Peyer's patch (tissue), 4 donors: ENCODE measurements at regions not wholly inside any gene's neighbourhood (a gene's known extent, or its start where the extent isn't known, plus 50 kb on each side); places are given as distances from the start of the nearest gene placed in this dataset.
"Not testable (repeated sequence)": the region's sequence is repeated elsewhere in the genome, so short reads cannot be mapped to it uniquely, and the experiment has no call there.

ENCODE experiments used
- DNase-seq, 3 donors: peaks; one replicate each; pipeline ENCODE4 v3.0.0-alpha.2; 2017 to 2019
- H3K27ac ChIP-seq, 4 donors: fragments of 200-600 bp; sonication (generic); one replicate each; pipeline ENCODE4 v1.5.1; 2016 to 2019
- H3K27me3 ChIP-seq, 2 donors: fragments of 200-600 bp; sonication (generic); one replicate each; pipeline ENCODE4 v1.5.1; 2019
- H3K36me3 ChIP-seq, 3 donors: fragments of 200-600 bp; sonication (generic); one replicate each; pipeline ENCODE4 v1.5.1; 2016 to 2019
- H3K4me1 ChIP-seq, 4 donors: fragments of 200-600 bp; sonication (generic); one replicate each; pipeline ENCODE4 v1.5.1; 2016 to 2019
- H3K4me3 ChIP-seq, 4 donors: fragments of 200-600 bp; sonication (generic); 1 replicate in 3 of 4; 2 replicates in 1 of 4; pipeline ENCODE4 v1.5.1; 2016 to 2019; ENCODE audit warnings: mild to moderate bottlenecking in 1 of 4
- H3K9me3 ChIP-seq, 4 donors: fragments of 200-600 bp; sonication (generic); one replicate each; pipeline ENCODE4 v1.5.1; 2016 to 2019; ENCODE audit warnings: mild to moderate bottlenecking in 1 of 4
- POLR2A ChIP-seq, 2 donors: fragments of 450-650 bp; IDR thresholded peaks; one replicate each; pipeline ENCODE4 v1.5.1; 2017; ENCODE audit warnings: antibody characterized with exemption in 2 of 2, mild to moderate bottlenecking in 2 of 2, moderate library complexity in 2 of 2
- TF ChIP-seq, protein P1 (sequence below), 6 experiments: fragments of 450-650 bp in 4 of 6; fragments of 200-600 bp in 2 of 6; sonication (generic) in 1 of 6; IDR thresholded peaks; one replicate each; pipeline ENCODE4 v1.5.1; 2017 to 2019; ENCODE audit warnings: antibody characterized with exemption in 6 of 6, mild to moderate bottlenecking in 3 of 6, moderate library complexity in 1 of 6

DNA sequence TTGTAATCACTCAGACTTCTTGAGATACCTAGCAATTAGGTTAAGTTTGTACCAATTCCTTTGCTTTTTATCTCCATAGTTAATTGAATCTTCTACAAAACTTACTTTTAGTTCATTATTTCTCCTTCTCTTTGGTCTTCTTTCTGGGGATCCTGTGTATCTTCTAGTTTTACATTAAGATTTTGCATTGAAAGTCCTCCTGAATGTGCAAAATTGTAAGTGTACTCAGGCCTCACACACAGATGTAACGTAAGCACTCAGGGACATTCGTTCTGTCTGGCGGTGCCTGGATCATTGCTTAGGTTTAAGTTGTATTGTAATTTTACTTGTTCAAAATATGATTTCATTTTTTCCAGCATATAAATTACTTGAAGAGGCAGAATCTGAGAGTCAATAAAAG, 222.6 kb upstream of the CPHXL start:
- Histone ChIP-seq H3K36me3 (no peaks in the 10 kb centered on the region), H3K27me3 (no peaks in the 10 kb centered on the region), H3K4me1 (peaks cover 0 to 4% (median 0%) of the 10 kb centered on the region in 4 donors), H3K4me3 (no peak overlapping the region), H3K9me3 (no peaks in the 10 kb centered on the region), H3K27ac (no peak overlapping the region)
- no peak for DNase-seq
- TF ChIP-seq, protein P1, sequence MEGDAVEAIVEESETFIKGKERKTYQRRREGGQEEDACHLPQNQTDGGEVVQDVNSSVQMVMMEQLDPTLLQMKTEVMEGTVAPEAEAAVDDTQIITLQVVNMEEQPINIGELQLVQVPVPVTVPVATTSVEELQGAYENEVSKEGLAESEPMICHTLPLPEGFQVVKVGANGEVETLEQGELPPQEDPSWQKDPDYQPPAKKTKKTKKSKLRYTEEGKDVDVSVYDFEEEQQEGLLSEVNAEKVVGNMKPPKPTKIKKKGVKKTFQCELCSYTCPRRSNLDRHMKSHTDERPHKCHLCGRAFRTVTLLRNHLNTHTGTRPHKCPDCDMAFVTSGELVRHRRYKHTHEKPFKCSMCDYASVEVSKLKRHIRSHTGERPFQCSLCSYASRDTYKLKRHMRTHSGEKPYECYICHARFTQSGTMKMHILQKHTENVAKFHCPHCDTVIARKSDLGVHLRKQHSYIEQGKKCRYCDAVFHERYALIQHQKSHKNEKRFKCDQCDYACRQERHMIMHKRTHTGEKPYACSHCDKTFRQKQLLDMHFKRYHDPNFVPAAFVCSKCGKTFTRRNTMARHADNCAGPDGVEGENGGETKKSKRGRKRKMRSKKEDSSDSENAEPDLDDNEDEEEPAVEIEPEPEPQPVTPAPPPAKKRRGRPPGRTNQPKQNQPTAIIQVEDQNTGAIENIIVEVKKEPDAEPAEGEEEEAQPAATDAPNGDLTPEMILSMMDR (IDR thresholded peaks at IDR 0.05), result no peak
- no peak for TF ChIP-seq POLR2A (IDR thresholded peaks at IDR 0.05)

DNA sequence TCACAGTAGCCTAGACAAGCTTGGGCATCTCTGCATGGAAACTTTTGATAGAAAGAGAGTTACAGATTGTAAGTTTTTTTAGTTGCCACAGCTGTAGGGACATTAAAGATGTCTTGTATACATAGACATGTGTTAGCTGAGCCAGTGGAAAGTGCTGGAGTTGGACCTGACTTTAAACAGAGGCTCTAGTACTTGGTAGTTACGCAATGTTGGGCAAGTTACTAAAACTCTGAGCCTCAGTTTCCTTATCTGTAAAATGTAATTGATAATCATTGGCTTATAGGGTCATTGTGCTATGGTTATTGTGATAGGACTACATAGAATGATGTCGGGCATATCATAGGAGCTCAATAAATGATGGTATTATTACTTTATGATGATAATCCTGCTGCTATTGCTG, 225.8 kb upstream of the CPHXL start:
- H3K4me3 ChIP-seq, result no peak overlapping the region
- no peak overlapping the region for H3K27ac ChIP-seq
- H3K9me3 ChIP-seq, result no peaks in the 10 kb centered on the region
- DNase-seq, result no peak
- H3K36me3 ChIP-seq, result no peaks in the 10 kb centered on the region
- H3K4me1 ChIP-seq, result peaks cover 0 to 4% (median 0%) of the 10 kb centered on the region in 4 donors
- H3K27me3 ChIP-seq, result no peaks in the 10 kb centered on the region
- TF ChIP-seq, protein P1 (IDR thresholded peaks at IDR 0.05), result no peak
- no peak for TF ChIP-seq POLR2A (IDR thresholded peaks at IDR 0.05)

DNA sequence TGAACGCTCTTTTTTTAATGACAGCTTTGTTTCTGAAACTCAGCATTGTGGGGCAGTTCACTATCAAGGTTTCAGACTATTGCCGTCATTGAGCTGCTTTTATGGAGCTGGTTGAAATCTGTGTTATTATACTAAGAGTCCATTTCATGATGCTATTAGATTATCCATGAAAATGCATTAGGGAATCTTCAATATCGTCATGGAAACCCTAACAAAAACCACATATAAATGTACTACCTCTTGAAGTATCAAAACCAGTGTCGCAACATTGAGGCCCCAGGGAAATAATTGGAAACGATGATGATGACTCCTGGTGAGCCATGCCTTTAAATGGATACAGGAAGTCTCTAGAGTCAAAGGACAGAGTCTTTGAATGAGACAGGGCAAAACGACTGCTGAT, 231.6 kb upstream of the CPHXL start:
- no peak for TF ChIP-seq POLR2A (IDR thresholded peaks at IDR 0.05)
- TF ChIP-seq, protein P1 (IDR thresholded peaks at IDR 0.05), result no peak

DNA sequence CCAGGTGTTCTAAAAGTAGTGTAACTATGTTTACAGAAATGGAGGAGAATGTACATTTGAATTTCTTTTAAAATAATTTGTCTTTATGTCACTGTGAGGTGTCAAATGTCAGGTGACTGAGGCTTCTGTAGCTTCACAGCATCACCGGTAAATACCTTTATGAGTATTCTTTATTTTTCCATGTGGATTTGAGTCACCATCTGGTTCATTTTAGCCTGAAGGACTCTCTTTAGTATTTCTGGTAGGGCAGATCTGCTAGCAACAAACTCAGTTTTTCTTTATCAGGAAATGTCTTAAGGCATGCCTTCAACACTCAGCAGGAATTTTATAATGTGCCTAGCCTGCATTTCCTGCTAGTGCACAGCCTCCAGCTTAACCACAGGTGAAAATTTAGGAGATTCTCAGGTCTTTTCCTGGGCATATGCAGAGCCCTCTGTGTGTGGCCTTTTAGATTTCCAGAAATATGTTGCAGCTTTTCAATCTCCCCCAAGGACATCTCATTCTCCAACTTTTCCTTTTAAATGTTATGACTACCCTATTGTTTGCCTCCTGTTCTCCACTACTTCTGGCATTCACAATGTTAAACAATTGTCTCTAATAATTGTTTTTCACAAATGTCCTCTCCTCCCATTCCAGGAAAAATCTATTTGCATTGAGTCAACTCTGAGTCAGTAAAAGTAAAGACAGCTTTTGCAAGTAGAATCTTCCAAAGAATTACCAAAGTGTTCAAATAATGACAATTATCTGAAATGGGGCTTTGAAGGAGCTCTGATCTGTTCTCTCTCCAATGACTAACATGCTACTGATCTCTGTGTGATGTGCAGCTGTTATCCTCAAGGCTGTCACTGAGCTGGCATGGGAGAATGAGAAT, 239.4 kb upstream of the CPHXL start:
- Histone ChIP-seq H3K4me1 (no peaks in the 10 kb centered on the region), H3K27me3 (no peaks in the 10 kb centered on the region), H3K27ac (no peak overlapping the region), H3K36me3 (no peaks in the 10 kb centered on the region), H3K4me3 (no peak overlapping the region), H3K9me3 (no peaks in the 10 kb centered on the region)
- TF ChIP-seq POLR2A (IDR thresholded peaks at IDR 0.05), result no peak
- no peak for DNase-seq

More for the DNA sequence above, 231.6 kb upstream of the CPHXL start:
- no peaks in the 10 kb centered on the region for H3K27me3 ChIP-seq
- no peaks in the 10 kb centered on the region for H3K9me3 ChIP-seq
- no peaks in the 10 kb centered on the region for H3K4me1 ChIP-seq
- H3K27ac ChIP-seq, result no peak overlapping the region
- no peak overlapping the region for H3K4me3 ChIP-seq
- no peak for DNase-seq
- H3K36me3 ChIP-seq, result no peaks in the 10 kb centered on the region

DNA sequence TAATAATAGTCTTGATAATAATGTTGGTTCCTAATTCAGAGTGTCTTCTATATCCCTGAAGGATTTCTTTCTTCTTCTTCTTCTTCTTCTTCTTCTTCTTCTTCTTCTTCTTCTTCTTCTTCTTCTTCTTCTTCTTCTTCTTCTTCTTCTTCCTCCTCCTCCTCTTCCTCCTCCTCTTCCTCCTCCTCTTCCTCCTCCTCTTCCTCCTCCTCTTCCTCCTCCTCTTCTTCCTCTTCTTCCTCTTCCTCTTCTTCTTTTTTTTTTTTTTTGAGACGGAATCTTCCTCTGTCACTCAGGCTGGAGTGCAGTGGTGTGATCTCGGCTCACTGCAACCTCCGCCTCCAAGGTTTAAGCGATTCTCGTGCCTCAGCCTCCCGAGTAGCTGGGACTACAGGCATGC, 242.8 kb upstream of the CPHXL start:
- H3K36me3 ChIP-seq, H3K27ac ChIP-seq, DNase-seq, H3K4me3 ChIP-seq, H3K4me1 ChIP-seq, H3K27me3 ChIP-seq, H3K9me3 ChIP-seq: not testable (repeated sequence)

DNA sequence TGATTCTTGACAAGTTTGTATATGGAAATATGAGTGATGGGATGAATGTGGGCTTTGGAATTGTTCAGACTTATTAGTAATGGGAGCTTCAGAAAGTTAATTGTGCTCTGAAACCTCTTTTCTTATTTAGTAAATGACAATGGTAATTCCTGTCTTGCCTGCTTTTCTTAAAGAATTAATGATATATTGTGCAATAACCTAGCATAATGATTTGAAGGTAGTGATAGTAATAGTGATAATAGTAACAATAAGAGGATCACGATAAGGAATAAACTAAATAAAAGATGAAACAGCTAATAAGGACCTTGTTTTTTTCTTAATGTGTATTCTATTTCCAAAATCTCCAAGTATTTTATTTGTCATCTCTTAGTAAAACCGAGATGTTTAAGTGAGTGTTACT, 245.0 kb upstream of the CPHXL start:
- TF ChIP-seq POLR2A (IDR thresholded peaks at IDR 0.05), result no peak
- TF ChIP-seq, protein P1 (IDR thresholded peaks at IDR 0.05), result no peak
- Histone ChIP-seq H3K36me3 (no peaks in the 10 kb centered on the region), H3K4me3 (no peak overlapping the region), H3K9me3 (no peaks in the 10 kb centered on the region), H3K27ac (no peak overlapping the region), H3K27me3 (no peaks in the 10 kb centered on the region), H3K4me1 (no peaks in the 10 kb centered on the region)
- no peak for DNase-seq
